ENCODE measurements at regions not wholly inside any gene's neighbourhood (a gene's known extent, or its start where the extent isn't known, plus 50 kb on each side); places are given as distances from the start of the nearest gene placed in this dataset.

GRCh38 chr12:107291018-107291417, 197.7 kb upstream of the CRY1 start:
- Histone ChIP-seq H3K9ac (ENCODE audit: low read length in 2 of 2) (no peak overlapping the region), H3K4me3 (ENCODE audit: low read length in 2 of 2) (no peak overlapping the region), H3K27ac (ENCODE audit: low read length) (no peak overlapping the region), H3K9me3 (ENCODE audit: control insufficient read depth in 2 of 2, low read length in 2 of 2) (no peaks in the 10 kb centered on the region), H3K36me3 (ENCODE audit: control insufficient read depth in 2 of 2, insufficient read depth in 2 of 2, low read length in 2 of 2) (no peaks in the 10 kb centered on the region), H3K27me3 (ENCODE audit: control insufficient read depth in 1 of 2, insufficient read depth in 2 of 2, low read length in 2 of 2) (peaks cover 0 to 2% of the 10 kb centered on the region in 2 donors), H3K4me1 (ENCODE audit: control insufficient read depth, insufficient read depth, low read length) (no peaks in the 10 kb centered on the region)

GRCh38 chr12:107296681-107297089, 203.3 kb upstream of the CRY1 start:
- H3K27me3 ChIP-seq (ENCODE audit: control insufficient read depth in 1 of 2, insufficient read depth in 2 of 2, low read length in 2 of 2) = peaks cover 3 to 4% of the 10 kb centered on the region in 2 donors
- no peaks in the 10 kb centered on the region for H3K4me1 ChIP-seq (ENCODE audit: control insufficient read depth, insufficient read depth, low read length)
- no peak overlapping the region for H3K4me3 ChIP-seq (ENCODE audit: low read length in 2 of 2)
- no peak overlapping the region for H3K27ac ChIP-seq (ENCODE audit: low read length)
- no peaks in the 10 kb centered on the region for H3K9me3 ChIP-seq (ENCODE audit: control insufficient read depth in 2 of 2, low read length in 2 of 2)
- H3K9ac ChIP-seq (ENCODE audit: low read length in 2 of 2) = no peak overlapping the region
- H3K36me3 ChIP-seq (ENCODE audit: control insufficient read depth in 2 of 2, insufficient read depth in 2 of 2, low read length in 2 of 2) = no peaks in the 10 kb centered on the region

GRCh38 chr12:107302649-107303341, 209.4 kb upstream of the CRY1 start:
- H3K9me3 ChIP-seq (ENCODE audit: control insufficient read depth in 2 of 2, low read length in 2 of 2) = peaks cover 0 to 3% of the 10 kb centered on the region in 2 donors
- peaks cover 0 to 2% of the 10 kb centered on the region in 2 donors for H3K27me3 ChIP-seq (ENCODE audit: control insufficient read depth in 1 of 2, insufficient read depth in 2 of 2, low read length in 2 of 2)
- no peak overlapping the region for H3K27ac ChIP-seq (ENCODE audit: low read length)
- no peak overlapping the region for H3K9ac ChIP-seq (ENCODE audit: low read length in 2 of 2)
- H3K4me1 ChIP-seq (ENCODE audit: control insufficient read depth, insufficient read depth, low read length) = no peaks in the 10 kb centered on the region
- no peaks in the 10 kb centered on the region for H3K36me3 ChIP-seq (ENCODE audit: control insufficient read depth in 2 of 2, insufficient read depth in 2 of 2, low read length in 2 of 2)
- no peak overlapping the region for H3K4me3 ChIP-seq (ENCODE audit: low read length in 2 of 2)

GRCh38 chr12:107304588-107305532, 211.5 kb upstream of the CRY1 start:
- Histone ChIP-seq H3K9me3 (ENCODE audit: control insufficient read depth in 2 of 2, low read length in 2 of 2) (peaks cover 3% of the 10 kb centered on the region in 2 donors), H3K36me3 (ENCODE audit: control insufficient read depth in 2 of 2, insufficient read depth in 2 of 2, low read length in 2 of 2) (no peaks in the 10 kb centered on the region), H3K4me3 (ENCODE audit: low read length in 2 of 2) (no peak overlapping the region), H3K27ac (ENCODE audit: low read length) (no peak overlapping the region), H3K9ac (ENCODE audit: low read length in 2 of 2) (no peak overlapping the region), H3K27me3 (ENCODE audit: control insufficient read depth in 1 of 2, insufficient read depth in 2 of 2, low read length in 2 of 2) (peaks cover 9 to 12% of the 10 kb centered on the region in 2 donors), H3K4me1 (ENCODE audit: control insufficient read depth, insufficient read depth, low read length) (no peaks in the 10 kb centered on the region)

GRCh38 chr12:107306141-107306659, 212.9 kb upstream of the CRY1 start:
- Histone ChIP-seq H3K27ac (ENCODE audit: low read length) (no peak overlapping the region), H3K36me3 (ENCODE audit: control insufficient read depth in 2 of 2, insufficient read depth in 2 of 2, low read length in 2 of 2) (no peaks in the 10 kb centered on the region), H3K4me1 (ENCODE audit: control insufficient read depth, insufficient read depth, low read length) (no peaks in the 10 kb centered on the region), H3K9ac (ENCODE audit: low read length in 2 of 2) (no peak overlapping the region), H3K27me3 (ENCODE audit: control insufficient read depth in 1 of 2, insufficient read depth in 2 of 2, low read length in 2 of 2) (peaks cover 9 to 14% of the 10 kb centered on the region in 2 donors), H3K4me3 (ENCODE audit: low read length in 2 of 2) (no peak overlapping the region), H3K9me3 (ENCODE audit: control insufficient read depth in 2 of 2, low read length in 2 of 2) (peaks cover 3% of the 10 kb centered on the region in 2 donors)

- H3K9me3 ChIP-seq (ENCODE audit: control insufficient read depth in 2 of 2, low read length in 2 of 2) = peaks cover 3% of the 10 kb centered on the region in 2 donors
- H3K27me3 ChIP-seq (ENCODE audit: control insufficient read depth in 1 of 2, insufficient read depth in 2 of 2, low read length in 2 of 2) = peaks cover 9 to 12% of the 10 kb centered on the region in 2 donors
- no peak overlapping the region for H3K27ac ChIP-seq (ENCODE audit: low read length)
- no peak overlapping the region for H3K4me3 ChIP-seq (ENCODE audit: low read length in 2 of 2)
- H3K4me1 ChIP-seq (ENCODE audit: control insufficient read depth, insufficient read depth, low read length) = no peaks in the 10 kb centered on the region
- H3K36me3 ChIP-seq (ENCODE audit: control insufficient read depth in 2 of 2, insufficient read depth in 2 of 2, low read length in 2 of 2) = no peaks in the 10 kb centered on the region
- H3K9ac ChIP-seq (ENCODE audit: low read length in 2 of 2) = no peak overlapping the region
These were observed 215.0 kb upstream of the CRY1 start for GRCh38 chr12:107308310-107308709.

- Histone ChIP-seq H3K27me3 (ENCODE audit: control insufficient read depth in 1 of 2, insufficient read depth in 2 of 2, low read length in 2 of 2) (peaks cover 9 to 12% of the 10 kb centered on the region in 2 donors), H3K36me3 (ENCODE audit: control insufficient read depth in 2 of 2, insufficient read depth in 2 of 2, low read length in 2 of 2) (no peaks in the 10 kb centered on the region), H3K4me1 (ENCODE audit: control insufficient read depth, insufficient read depth, low read length) (no peaks in the 10 kb centered on the region), H3K9ac (ENCODE audit: low read length in 2 of 2) (no peak overlapping the region), H3K9me3 (ENCODE audit: control insufficient read depth in 2 of 2, low read length in 2 of 2) (peaks cover 0 to 3% of the 10 kb centered on the region in 2 donors), H3K4me3 (ENCODE audit: low read length in 2 of 2) (no peak overlapping the region), H3K27ac (ENCODE audit: low read length) (no peak overlapping the region)
These were observed 215.7 kb upstream of the CRY1 start for GRCh38 chr12:107309020-107309419.

GRCh38 chr12:107310621-107311020, 217.3 kb upstream of the CRY1 start:
- Histone ChIP-seq H3K9me3 (ENCODE audit: control insufficient read depth in 2 of 2, low read length in 2 of 2) (peaks cover 3% of the 10 kb centered on the region in 2 donors), H3K4me3 (ENCODE audit: low read length in 2 of 2) (no peak overlapping the region), H3K36me3 (ENCODE audit: control insufficient read depth in 2 of 2, insufficient read depth in 2 of 2, low read length in 2 of 2) (no peaks in the 10 kb centered on the region), H3K9ac (ENCODE audit: low read length in 2 of 2) (no peak overlapping the region), H3K27me3 (ENCODE audit: control insufficient read depth in 1 of 2, insufficient read depth in 2 of 2, low read length in 2 of 2) (peaks cover 12 to 15% of the 10 kb centered on the region in 2 donors), H3K27ac (ENCODE audit: low read length) (no peak overlapping the region), H3K4me1 (ENCODE audit: control insufficient read depth, insufficient read depth, low read length) (no peaks in the 10 kb centered on the region)

- Histone ChIP-seq H3K36me3 (ENCODE audit: control insufficient read depth in 2 of 2, insufficient read depth in 2 of 2, low read length in 2 of 2) (no peaks in the 10 kb centered on the region), H3K4me1 (ENCODE audit: control insufficient read depth, insufficient read depth, low read length) (no peaks in the 10 kb centered on the region), H3K9ac (ENCODE audit: low read length in 2 of 2) (no peak overlapping the region), H3K4me3 (ENCODE audit: low read length in 2 of 2) (no peak overlapping the region), H3K27ac (ENCODE audit: low read length) (no peak overlapping the region), H3K9me3 (ENCODE audit: control insufficient read depth in 2 of 2, low read length in 2 of 2) (peaks cover 3% of the 10 kb centered on the region in 2 donors), H3K27me3 (ENCODE audit: control insufficient read depth in 1 of 2, insufficient read depth in 2 of 2, low read length in 2 of 2) (peaks cover 12 to 15% of the 10 kb centered on the region in 2 donors)
These were observed 218.3 kb upstream of the CRY1 start for GRCh38 chr12:107311682-107312081.

- peak overlapping the region; percentile 27 to 35 for H3K4me3 ChIP-seq (ENCODE audit: low read length in 2 of 2)
- H3K4me1 ChIP-seq (ENCODE audit: control insufficient read depth, insufficient read depth, low read length) = peaks cover 24% of the 10 kb centered on the region
- H3K9me3 ChIP-seq (ENCODE audit: control insufficient read depth in 2 of 2, low read length in 2 of 2) = peaks cover 0 to 3% of the 10 kb centered on the region in 2 donors
- H3K36me3 ChIP-seq (ENCODE audit: control insufficient read depth in 2 of 2, insufficient read depth in 2 of 2, low read length in 2 of 2) = no peaks in the 10 kb centered on the region
- peaks cover 30 to 56% of the 10 kb centered on the region in 2 donors for H3K27me3 ChIP-seq (ENCODE audit: control insufficient read depth in 1 of 2, insufficient read depth in 2 of 2, low read length in 2 of 2)
- no peak overlapping the region for H3K9ac ChIP-seq (ENCODE audit: low read length in 2 of 2)
- no peak overlapping the region for H3K27ac ChIP-seq (ENCODE audit: low read length)
These were observed 224.6 kb upstream of the CRY1 start for GRCh38 chr12:107317751-107318555.
